ENCODE measurements at regions not wholly inside any gene's neighbourhood (a gene's known extent, or its start where the extent isn't known, plus 50 kb on each side); places are given as distances from the start of the nearest gene placed in this dataset.

- intact Hi-C loops (cut with micrococcal nuclease) = no loop called here
- H3K4me1 Mint-ChIP-seq (ENCODE audit: low read depth) = no peaks in the 10 kb centered on the region
- H3K9me3 Mint-ChIP-seq = peaks cover 10% of the 10 kb centered on the region
- no peaks in the 10 kb centered on the region for H3K36me3 Mint-ChIP-seq (ENCODE audit: low read depth)
- DNase-seq (ENCODE audit: low spot score) = no peak
- H3K27ac Mint-ChIP-seq = no peak overlapping the region
- no peak overlapping the region for H3K4me3 Mint-ChIP-seq
- H3K27me3 Mint-ChIP-seq (ENCODE audit: insufficient read depth) = no peaks in the 10 kb centered on the region
These were observed 721.9 kb downstream of the TNS3 start for GRCh38 chr7:46859963-46860475.

DNA sequence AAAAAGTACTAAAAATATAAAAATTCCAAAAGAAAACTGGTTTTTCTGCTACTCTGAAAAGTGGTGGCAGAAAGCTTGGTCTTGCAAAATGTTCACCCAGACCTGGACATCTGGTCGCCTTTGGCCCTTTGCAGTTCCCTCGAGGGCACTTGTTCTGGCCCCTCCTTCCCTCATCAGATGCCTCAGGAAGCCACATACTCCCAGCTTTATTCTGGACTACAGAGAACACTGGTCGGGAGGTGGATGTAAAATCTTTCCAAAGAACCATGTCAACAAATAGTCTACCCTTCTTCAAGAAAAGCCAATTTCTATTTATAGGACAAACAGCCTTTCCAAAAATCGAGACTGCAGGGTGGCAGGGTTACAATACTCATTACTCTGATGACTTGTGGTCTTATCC lies 726.1 kb downstream of the TNS3 start:
- H3K4me1 Mint-ChIP-seq (ENCODE audit: low read depth) = no peaks in the 10 kb centered on the region
- intact Hi-C loops (cut with micrococcal nuclease) = no loop called here
- H3K27ac Mint-ChIP-seq = no peak overlapping the region
- H3K9me3 Mint-ChIP-seq = peaks cover 7% of the 10 kb centered on the region
- H3K4me3 Mint-ChIP-seq = no peak overlapping the region
- no peaks in the 10 kb centered on the region for H3K36me3 Mint-ChIP-seq (ENCODE audit: low read depth)
- no peak for DNase-seq (ENCODE audit: low spot score)
- no peaks in the 10 kb centered on the region for H3K27me3 Mint-ChIP-seq (ENCODE audit: insufficient read depth)

DNA sequence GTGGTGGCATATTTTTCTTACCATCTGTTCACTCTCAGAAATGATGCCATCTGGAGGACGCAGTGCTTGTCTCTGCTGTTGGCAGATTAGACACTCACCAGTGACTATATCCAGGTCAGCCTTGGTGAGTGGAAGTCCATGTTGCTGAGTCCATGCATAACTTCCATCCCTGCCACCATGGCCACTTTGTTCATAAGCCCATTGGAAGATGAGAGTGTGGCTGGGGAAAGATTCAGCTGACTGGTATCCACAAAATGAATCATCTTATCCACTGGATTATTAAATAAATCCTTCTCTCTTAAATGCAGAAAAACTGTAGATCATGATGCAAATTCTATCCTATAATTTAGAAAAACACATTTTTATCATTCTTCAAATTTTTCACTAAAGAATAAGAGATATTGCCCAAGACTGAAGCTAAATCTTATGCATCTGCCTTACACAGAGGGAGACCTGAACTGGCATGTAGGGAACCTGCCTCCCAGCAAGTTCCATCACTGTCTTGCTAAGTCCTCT lies 726.9 kb downstream of the TNS3 start:
- no peak overlapping the region for H3K27ac Mint-ChIP-seq
- DNase-seq (ENCODE audit: low spot score) = no peak
- H3K36me3 Mint-ChIP-seq (ENCODE audit: low read depth) = no peaks in the 10 kb centered on the region
- H3K9me3 Mint-ChIP-seq = no peaks in the 10 kb centered on the region
- intact Hi-C loops (cut with micrococcal nuclease) = no loop called here
- H3K4me1 Mint-ChIP-seq (ENCODE audit: low read depth) = no peaks in the 10 kb centered on the region
- H3K4me3 Mint-ChIP-seq = no peak overlapping the region
- H3K27me3 Mint-ChIP-seq (ENCODE audit: insufficient read depth) = no peaks in the 10 kb centered on the region

DNA sequence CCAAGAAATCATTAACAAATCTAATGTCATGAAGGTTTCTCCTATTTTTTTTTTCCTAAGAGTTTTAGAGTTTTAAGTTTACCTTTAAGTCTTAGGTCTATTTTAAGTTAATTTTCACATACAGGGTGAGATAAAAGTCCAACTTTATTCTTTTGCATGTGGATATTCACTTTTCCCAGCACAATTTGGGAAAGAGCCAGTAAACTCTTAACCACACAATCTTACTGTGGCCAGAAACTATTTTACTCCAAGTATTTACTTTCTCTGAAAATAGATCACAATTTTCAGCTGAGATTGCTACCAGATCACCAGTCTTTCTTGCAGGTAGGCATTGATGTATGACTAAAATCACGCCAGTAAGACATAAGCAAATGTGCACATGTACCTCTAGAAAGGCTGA lies 728.5 kb downstream of the TNS3 start:
- Mint-ChIP-seq H3K9me3 (no peaks in the 10 kb centered on the region), H3K4me1 (ENCODE audit: low read depth) (no peaks in the 10 kb centered on the region), H3K27ac (no peak overlapping the region), H3K4me3 (no peak overlapping the region), H3K27me3 (ENCODE audit: insufficient read depth) (no peaks in the 10 kb centered on the region), H3K36me3 (ENCODE audit: low read depth) (no peaks in the 10 kb centered on the region)
- no peak for DNase-seq (ENCODE audit: low spot score)
- intact Hi-C loops (cut with micrococcal nuclease) = no loop called here

DNA sequence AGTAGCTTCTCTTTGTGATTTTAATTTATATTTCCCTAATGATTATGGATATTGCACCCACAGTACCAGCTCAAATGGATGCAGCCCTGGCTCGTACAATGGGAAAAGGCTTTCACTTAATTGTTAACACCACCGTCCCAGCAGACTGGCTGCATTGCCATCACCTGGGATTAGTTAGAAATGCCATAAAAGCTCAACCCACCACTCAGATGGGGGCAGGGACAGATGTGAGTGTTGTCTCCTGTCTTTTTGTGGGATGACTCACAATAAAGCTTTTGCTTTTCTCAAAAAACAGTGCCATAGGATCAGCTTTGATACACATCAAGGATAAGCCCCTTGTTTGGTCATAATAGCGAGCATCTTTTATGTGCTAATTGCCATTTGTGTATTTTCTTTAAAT lies 729.1 kb downstream of the TNS3 start:
- no peak overlapping the region for H3K27ac Mint-ChIP-seq
- intact Hi-C loops (cut with micrococcal nuclease) = no loop called here
- H3K9me3 Mint-ChIP-seq = no peaks in the 10 kb centered on the region
- no peaks in the 10 kb centered on the region for H3K27me3 Mint-ChIP-seq (ENCODE audit: insufficient read depth)
- no peak for DNase-seq (ENCODE audit: low spot score)
- no peaks in the 10 kb centered on the region for H3K36me3 Mint-ChIP-seq (ENCODE audit: low read depth)
- H3K4me1 Mint-ChIP-seq (ENCODE audit: low read depth) = no peaks in the 10 kb centered on the region
- H3K4me3 Mint-ChIP-seq = no peak overlapping the region

- Mint-ChIP-seq H3K36me3 (ENCODE audit: low read depth) (no peaks in the 10 kb centered on the region), H3K9me3 (peaks cover 7% of the 10 kb centered on the region), H3K4me1 (ENCODE audit: low read depth) (no peaks in the 10 kb centered on the region), H3K27ac (no peak overlapping the region), H3K27me3 (ENCODE audit: insufficient read depth) (no peaks in the 10 kb centered on the region), H3K4me3 (no peak overlapping the region)
- intact Hi-C loops (cut with micrococcal nuclease) = no loop called here
- DNase-seq (ENCODE audit: low spot score) = no peak
These were observed 731.2 kb downstream of the TNS3 start for GRCh38 chr7:46850563-46851330.

DNA sequence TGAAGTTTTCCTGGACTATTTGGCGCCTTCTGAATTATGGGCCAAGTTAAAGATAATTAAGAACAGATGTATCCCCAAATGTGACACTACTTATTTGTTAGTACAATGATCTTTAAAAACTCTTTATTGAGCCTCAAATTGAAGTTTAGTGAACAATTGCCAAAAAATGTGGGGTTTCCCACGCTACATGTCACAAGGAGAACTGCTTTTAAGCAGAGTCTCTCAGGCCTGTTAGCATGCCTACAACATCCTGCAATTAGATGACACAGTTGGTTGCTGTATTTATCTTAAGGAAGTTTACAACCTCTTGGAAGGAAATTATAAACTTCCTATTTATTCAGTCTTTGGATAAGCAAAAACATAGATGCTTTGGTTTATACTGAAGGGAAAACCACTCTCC lies 733.0 kb downstream of the TNS3 start:
- H3K27me3 Mint-ChIP-seq (ENCODE audit: insufficient read depth) = no peaks in the 10 kb centered on the region
- no peaks in the 10 kb centered on the region for H3K4me1 Mint-ChIP-seq (ENCODE audit: low read depth)
- intact Hi-C loops (cut with micrococcal nuclease) = no loop called here
- no peak overlapping the region for H3K27ac Mint-ChIP-seq
- no peaks in the 10 kb centered on the region for H3K36me3 Mint-ChIP-seq (ENCODE audit: low read depth)
- H3K4me3 Mint-ChIP-seq = no peak overlapping the region
- no peak for DNase-seq (ENCODE audit: low spot score)
- peaks cover 11% of the 10 kb centered on the region for H3K9me3 Mint-ChIP-seq

- no peaks in the 10 kb centered on the region for H3K27me3 Mint-ChIP-seq (ENCODE audit: insufficient read depth)
- intact Hi-C loops (cut with micrococcal nuclease) = no loop called here
- no peaks in the 10 kb centered on the region for H3K36me3 Mint-ChIP-seq (ENCODE audit: low read depth)
- no peak overlapping the region for H3K4me3 Mint-ChIP-seq
- H3K27ac Mint-ChIP-seq = no peak overlapping the region
- peaks cover 11% of the 10 kb centered on the region for H3K9me3 Mint-ChIP-seq
- DNase-seq (ENCODE audit: low spot score) = no peak
- no peaks in the 10 kb centered on the region for H3K4me1 Mint-ChIP-seq (ENCODE audit: low read depth)
These were observed 733.6 kb downstream of the TNS3 start for GRCh38 chr7:46848311-46848710.

GRCh38 chr7:46847126-46847525 lies 734.8 kb downstream of the TNS3 start:
- Mint-ChIP-seq H3K27ac (no peak overlapping the region), H3K4me1 (ENCODE audit: low read depth) (no peaks in the 10 kb centered on the region), H3K4me3 (no peak overlapping the region), H3K36me3 (ENCODE audit: low read depth) (no peaks in the 10 kb centered on the region), H3K9me3 (peaks cover 11% of the 10 kb centered on the region), H3K27me3 (ENCODE audit: insufficient read depth) (no peaks in the 10 kb centered on the region)
- intact Hi-C loops (cut with micrococcal nuclease) = no loop called here
- DNase-seq (ENCODE audit: low spot score) = no peak

- no peak for DNase-seq (ENCODE audit: low spot score)
- H3K36me3 Mint-ChIP-seq (ENCODE audit: low read depth) = no peaks in the 10 kb centered on the region
- H3K4me3 Mint-ChIP-seq = no peak overlapping the region
- intact Hi-C loops (cut with micrococcal nuclease) = no loop called here
- peaks cover 11% of the 10 kb centered on the region for H3K9me3 Mint-ChIP-seq
- no peaks in the 10 kb centered on the region for H3K4me1 Mint-ChIP-seq (ENCODE audit: low read depth)
- no peak overlapping the region for H3K27ac Mint-ChIP-seq
- no peaks in the 10 kb centered on the region for H3K27me3 Mint-ChIP-seq (ENCODE audit: insufficient read depth)
These were observed 737.4 kb downstream of the TNS3 start for GRCh38 chr7:46844486-46844885.

GRCh38 chr7:46841248-46841647 lies 740.7 kb downstream of the TNS3 start:
- H3K27me3 Mint-ChIP-seq (ENCODE audit: insufficient read depth) = no peaks in the 10 kb centered on the region

DNA sequence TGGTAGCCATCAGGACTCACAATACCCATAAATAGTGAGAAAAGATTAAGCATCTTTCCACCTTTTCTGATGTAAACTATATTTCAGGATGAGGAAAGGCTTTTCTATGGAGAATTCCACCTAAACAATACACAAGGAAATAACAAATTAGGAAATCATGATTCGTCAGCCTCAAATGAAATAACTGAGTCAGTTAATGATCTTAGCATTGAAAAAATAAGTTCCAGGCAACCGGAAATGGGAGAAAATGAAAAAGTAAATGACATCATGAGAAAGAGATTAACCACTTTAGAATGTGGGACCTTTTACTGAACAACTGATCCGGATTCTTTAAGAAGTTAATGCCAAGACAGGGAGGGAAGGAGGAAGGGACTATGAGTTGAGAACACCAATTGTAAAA lies 742.3 kb downstream of the TNS3 start:
- no peak for DNase-seq (ENCODE audit: low spot score)
- H3K36me3 Mint-ChIP-seq (ENCODE audit: low read depth) = no peaks in the 10 kb centered on the region
- H3K27ac Mint-ChIP-seq = no peak overlapping the region
- H3K4me3 Mint-ChIP-seq = no peak overlapping the region
- intact Hi-C loops (cut with micrococcal nuclease) = no loop called here
- no peaks in the 10 kb centered on the region for H3K4me1 Mint-ChIP-seq (ENCODE audit: low read depth)
- H3K27me3 Mint-ChIP-seq (ENCODE audit: insufficient read depth) = no peaks in the 10 kb centered on the region
- H3K9me3 Mint-ChIP-seq = peaks cover 3% of the 10 kb centered on the region

More at GRCh38 chr7:46841248-46841647, 740.7 kb downstream of the TNS3 start:
- no peak overlapping the region for H3K4me3 Mint-ChIP-seq
- peaks cover 5% of the 10 kb centered on the region for H3K9me3 Mint-ChIP-seq
- no peaks in the 10 kb centered on the region for H3K4me1 Mint-ChIP-seq (ENCODE audit: low read depth)
- H3K36me3 Mint-ChIP-seq (ENCODE audit: low read depth) = no peaks in the 10 kb centered on the region
- intact Hi-C loops (cut with micrococcal nuclease) = no loop called here
- no peak overlapping the region for H3K27ac Mint-ChIP-seq
- no peak for DNase-seq (ENCODE audit: low spot score)

- H3K27ac Mint-ChIP-seq = no peak overlapping the region
- no peak overlapping the region for H3K4me3 Mint-ChIP-seq
- H3K9me3 Mint-ChIP-seq = peaks cover 3% of the 10 kb centered on the region
- H3K36me3 Mint-ChIP-seq (ENCODE audit: low read depth) = no peaks in the 10 kb centered on the region
- no peaks in the 10 kb centered on the region for H3K27me3 Mint-ChIP-seq (ENCODE audit: insufficient read depth)
- no peaks in the 10 kb centered on the region for H3K4me1 Mint-ChIP-seq (ENCODE audit: low read depth)
- DNase-seq (ENCODE audit: low spot score) = no peak
- intact Hi-C loops (cut with micrococcal nuclease) = no loop called here
These were observed 743.4 kb downstream of the TNS3 start for GRCh38 chr7:46838463-46838862.
